Nephron (organoid): ENCODE measurements at regions not wholly inside any gene's neighbourhood (a gene's known extent, or its start where the extent isn't known, plus 50 kb on each side); places are given as distances from the start of the nearest gene placed in this dataset.

Source experiments
- H3K27ac Mint-ChIP-seq, 3 experiments: 2 replicates each; pipeline ENCODE4 v1.8.0; 2020; ENCODE audit warnings: mixed read lengths in 3 of 3, mild to moderate bottlenecking in 2 of 3, moderate library complexity in 1 of 3
- H3K27me3 Mint-ChIP-seq: 2 replicates; pipeline ENCODE4 v1.8.0; 2021; ENCODE audit warnings: low read depth, mild to moderate bottlenecking, moderate library complexity, mixed read lengths
- H3K36me3 Mint-ChIP-seq: 2 replicates; pipeline ENCODE4 v1.8.0; 2020; ENCODE audit warnings: low read depth, mixed read lengths
- H3K4me1 Mint-ChIP-seq: 2 replicates; pipeline ENCODE4 v1.8.0; 2020; ENCODE audit warnings: mixed read lengths
- H3K4me3 Mint-ChIP-seq, 3 experiments: 2 replicates each; pipeline ENCODE4 v1.8.0; 2020; ENCODE audit warnings: mild to moderate bottlenecking in 3 of 3, mixed read lengths in 3 of 3, moderate library complexity in 2 of 3
- H3K9me3 Mint-ChIP-seq: 2 replicates; pipeline ENCODE4 v1.8.0; 2020; ENCODE audit warnings: mixed read lengths
- TF ChIP-seq, protein P1 (sequence below), 3 experiments: fragments of 200-600 bp; sonication (generic); IDR thresholded peaks; one replicate each; pipeline ENCODE4 v1.5.0; 2021; ENCODE audit warnings: antibody characterized with exemption in 3 of 3; ENCODE audit not compliant: unreplicated experiment in 3 of 3

DNA sequence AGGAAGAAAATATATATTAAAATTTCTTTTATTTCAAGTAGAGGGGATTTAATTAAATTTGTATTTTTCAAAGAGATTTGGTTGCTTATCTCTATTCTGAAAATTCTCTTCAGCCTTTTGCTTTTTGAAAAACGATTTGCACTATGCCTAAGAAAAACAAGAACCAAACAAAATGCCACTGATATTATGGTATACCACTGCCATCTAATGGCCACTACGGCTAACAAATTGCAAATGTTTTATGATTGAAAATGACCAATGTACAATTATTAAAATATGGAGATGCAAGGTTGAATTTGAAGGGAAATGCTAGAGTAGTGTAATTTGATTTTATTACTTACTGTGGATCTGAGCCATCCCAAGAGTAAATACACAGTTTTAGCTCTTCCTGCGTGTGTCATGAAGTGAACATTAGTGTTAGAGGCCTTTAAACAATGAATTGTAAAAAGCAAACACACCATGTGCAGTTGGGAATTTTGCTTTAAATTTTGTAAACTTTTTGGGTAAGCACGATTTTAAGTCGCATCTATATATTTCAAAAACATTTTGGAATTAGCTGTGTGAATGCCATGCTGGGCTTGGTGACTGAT, 137.4 kb upstream of the USP25 start:
- Mint-ChIP-seq H3K27me3 (no peaks in the 10 kb centered on the region), H3K9me3 (peaks cover 6% of the 10 kb centered on the region), H3K4me1 (peaks cover 4% of the 10 kb centered on the region), H3K4me3 (no peak overlapping the region), H3K27ac (peak overlapping the region in 2 of 3 experiments; percentile 27 to 33), H3K36me3 (no peaks in the 10 kb centered on the region)
- TF ChIP-seq, protein P1, sequence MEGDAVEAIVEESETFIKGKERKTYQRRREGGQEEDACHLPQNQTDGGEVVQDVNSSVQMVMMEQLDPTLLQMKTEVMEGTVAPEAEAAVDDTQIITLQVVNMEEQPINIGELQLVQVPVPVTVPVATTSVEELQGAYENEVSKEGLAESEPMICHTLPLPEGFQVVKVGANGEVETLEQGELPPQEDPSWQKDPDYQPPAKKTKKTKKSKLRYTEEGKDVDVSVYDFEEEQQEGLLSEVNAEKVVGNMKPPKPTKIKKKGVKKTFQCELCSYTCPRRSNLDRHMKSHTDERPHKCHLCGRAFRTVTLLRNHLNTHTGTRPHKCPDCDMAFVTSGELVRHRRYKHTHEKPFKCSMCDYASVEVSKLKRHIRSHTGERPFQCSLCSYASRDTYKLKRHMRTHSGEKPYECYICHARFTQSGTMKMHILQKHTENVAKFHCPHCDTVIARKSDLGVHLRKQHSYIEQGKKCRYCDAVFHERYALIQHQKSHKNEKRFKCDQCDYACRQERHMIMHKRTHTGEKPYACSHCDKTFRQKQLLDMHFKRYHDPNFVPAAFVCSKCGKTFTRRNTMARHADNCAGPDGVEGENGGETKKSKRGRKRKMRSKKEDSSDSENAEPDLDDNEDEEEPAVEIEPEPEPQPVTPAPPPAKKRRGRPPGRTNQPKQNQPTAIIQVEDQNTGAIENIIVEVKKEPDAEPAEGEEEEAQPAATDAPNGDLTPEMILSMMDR (IDR thresholded peaks at IDR 0.05; ENCODE audit: unreplicated experiment in 3 of 3) = peak; percentile 67 to 82 (median 69)

DNA sequence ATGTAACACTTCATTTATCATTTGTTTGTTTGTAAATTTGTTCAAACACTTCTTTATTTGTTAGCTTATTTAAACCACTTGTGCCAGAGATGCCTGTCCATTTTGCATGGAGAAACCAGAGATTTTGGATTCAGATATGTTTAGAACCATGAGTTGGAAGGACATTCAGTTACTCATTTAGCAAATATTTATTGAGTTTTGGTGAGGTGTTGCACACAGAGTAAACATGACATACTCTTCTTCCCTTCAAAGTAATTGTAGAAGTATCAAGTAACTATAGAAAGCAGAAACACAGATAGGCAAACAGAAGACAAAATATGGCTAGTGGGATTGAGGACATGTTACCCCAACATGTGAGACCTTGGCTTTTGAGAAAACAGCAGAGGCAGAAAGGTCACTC, 136.8 kb upstream of the USP25 start:
- H3K27me3 Mint-ChIP-seq = no peaks in the 10 kb centered on the region
- H3K4me3 Mint-ChIP-seq = no peak overlapping the region
- H3K4me1 Mint-ChIP-seq = peaks cover 4% of the 10 kb centered on the region
- H3K36me3 Mint-ChIP-seq = no peaks in the 10 kb centered on the region
- TF ChIP-seq, protein P1 (IDR thresholded peaks at IDR 0.05; ENCODE audit: unreplicated experiment in 3 of 3) = no peak
- no peak overlapping the region for H3K27ac Mint-ChIP-seq
- H3K9me3 Mint-ChIP-seq = peaks cover 8% of the 10 kb centered on the region

DNA sequence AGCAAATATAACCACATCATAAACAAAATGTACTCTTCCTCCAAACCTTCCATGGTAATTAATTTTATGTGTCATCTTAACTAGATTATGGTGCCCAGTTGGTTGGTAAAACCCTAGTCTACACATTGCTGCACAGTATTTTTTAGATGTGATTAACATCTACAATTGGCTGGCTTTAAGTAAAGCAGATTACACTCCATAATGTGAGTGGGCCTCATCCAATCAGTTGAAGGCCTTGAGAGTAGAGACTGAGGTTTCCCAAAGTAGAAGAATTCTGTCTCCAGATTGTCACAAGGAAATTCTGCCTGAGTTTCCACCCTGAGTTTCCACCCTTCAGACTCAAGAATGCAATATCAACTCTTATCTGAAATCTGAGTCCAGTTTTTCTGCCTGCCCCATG, 128.4 kb upstream of the USP25 start:
- H3K9me3 Mint-ChIP-seq = peaks cover 8% of the 10 kb centered on the region
- H3K36me3 Mint-ChIP-seq = no peaks in the 10 kb centered on the region
- TF ChIP-seq, protein P1 (IDR thresholded peaks at IDR 0.05; ENCODE audit: unreplicated experiment in 3 of 3) = no peak
- peaks cover 8% of the 10 kb centered on the region for H3K4me1 Mint-ChIP-seq
- no peaks in the 10 kb centered on the region for H3K27me3 Mint-ChIP-seq
- H3K4me3 Mint-ChIP-seq = no peak overlapping the region
- no peak overlapping the region for H3K27ac Mint-ChIP-seq

DNA sequence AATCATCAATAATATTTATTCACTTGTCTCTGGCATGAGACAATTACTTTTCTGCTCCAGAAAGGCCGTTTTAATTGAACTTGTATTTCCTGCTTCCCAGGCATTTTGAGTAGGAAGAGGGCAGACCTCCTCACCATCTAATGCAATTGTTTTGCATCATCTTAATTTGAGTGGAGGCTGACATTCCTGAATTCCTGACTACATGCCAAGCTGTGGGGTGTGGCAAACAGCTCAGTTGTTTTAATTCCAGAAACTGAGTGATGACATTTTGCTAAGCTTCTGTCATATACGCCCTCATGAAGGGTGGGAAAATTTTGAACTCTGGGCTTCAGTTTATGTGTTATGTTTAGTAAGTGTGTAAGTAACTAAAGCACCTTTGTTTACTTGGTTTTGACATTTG, 125.4 kb upstream of the USP25 start:
- no peaks in the 10 kb centered on the region for H3K27me3 Mint-ChIP-seq
- TF ChIP-seq, protein P1 (IDR thresholded peaks at IDR 0.05; ENCODE audit: unreplicated experiment in 3 of 3) = no peak

DNA sequence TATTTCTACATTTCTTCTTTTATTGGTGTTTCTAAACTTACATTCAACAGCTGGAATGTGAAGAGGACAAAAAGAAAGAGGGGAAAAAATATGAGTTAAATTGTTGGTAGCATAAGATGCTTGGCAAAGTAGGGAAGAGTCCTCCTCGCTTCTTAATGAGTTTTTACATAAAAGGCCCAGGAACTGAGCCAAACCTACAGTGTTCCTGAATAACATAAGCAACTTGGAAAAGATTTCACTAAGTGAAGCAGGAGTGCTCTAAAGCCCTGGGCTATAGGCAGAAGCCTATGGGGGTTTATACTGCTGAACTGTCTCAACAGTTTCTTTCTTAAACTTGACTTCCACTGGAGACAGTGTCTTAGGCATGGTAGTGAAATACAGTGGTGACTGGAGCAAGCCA, 115.0 kb upstream of the USP25 start:
- no peak overlapping the region for H3K4me3 Mint-ChIP-seq
- no peaks in the 10 kb centered on the region for H3K36me3 Mint-ChIP-seq
- H3K27ac Mint-ChIP-seq = peak overlapping the region; percentile 15 to 70 (median 38)
- TF ChIP-seq, protein P1 (IDR thresholded peaks at IDR 0.05; ENCODE audit: unreplicated experiment in 3 of 3) = no peak
- no peaks in the 10 kb centered on the region for H3K27me3 Mint-ChIP-seq
- peaks cover 20% of the 10 kb centered on the region for H3K9me3 Mint-ChIP-seq
- H3K4me1 Mint-ChIP-seq = peaks cover 26% of the 10 kb centered on the region

More for the DNA sequence above, 125.4 kb upstream of the USP25 start:
- no peak overlapping the region for H3K27ac Mint-ChIP-seq
- peaks cover 2% of the 10 kb centered on the region for H3K9me3 Mint-ChIP-seq
- H3K4me1 Mint-ChIP-seq = peaks cover 8% of the 10 kb centered on the region
- H3K4me3 Mint-ChIP-seq = no peak overlapping the region
- no peaks in the 10 kb centered on the region for H3K36me3 Mint-ChIP-seq

DNA sequence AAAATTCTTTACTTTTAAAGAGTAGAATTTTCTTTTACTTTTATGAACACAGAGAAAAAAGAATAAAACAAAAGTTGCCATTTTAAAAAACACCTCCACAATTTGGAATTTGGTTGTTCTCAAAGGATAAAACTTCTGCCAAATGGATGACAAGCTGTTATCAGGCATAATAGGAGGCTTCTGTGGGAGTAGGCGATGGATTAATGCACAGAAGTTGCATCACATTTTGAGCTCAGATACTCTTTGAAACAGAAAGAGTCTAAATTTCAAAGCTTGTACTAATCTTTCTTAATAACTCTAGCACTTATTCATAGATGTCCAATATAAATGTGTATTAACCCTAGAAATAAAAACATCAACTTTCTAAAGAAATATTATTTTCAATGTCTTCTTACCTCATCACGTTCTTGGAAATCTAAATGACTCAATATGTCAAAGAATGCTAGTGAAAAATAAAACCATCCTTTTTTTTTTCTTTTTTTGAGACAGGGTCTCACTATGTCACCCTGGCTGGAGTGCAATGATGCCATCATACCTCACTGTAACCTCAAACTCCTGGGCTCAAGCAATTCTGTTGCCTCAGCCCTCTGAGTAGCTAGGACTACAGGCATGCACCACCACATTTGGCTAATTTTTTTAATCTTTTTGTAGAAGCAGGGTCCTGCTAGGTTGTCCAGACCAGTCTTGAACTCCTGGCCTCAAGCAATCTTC, 112.8 kb upstream of the USP25 start:
- Mint-ChIP-seq H3K27me3 (no peaks in the 10 kb centered on the region), H3K36me3 (no peaks in the 10 kb centered on the region), H3K27ac (peak overlapping the region in 2 of 3 experiments; percentile 72 to 87), H3K9me3 (peaks cover 12% of the 10 kb centered on the region), H3K4me1 (peaks cover 26% of the 10 kb centered on the region), H3K4me3 (no peak overlapping the region)
- TF ChIP-seq, protein P1 (IDR thresholded peaks at IDR 0.05; ENCODE audit: unreplicated experiment in 3 of 3) = no peak
